ENCODE measurements at regions not wholly inside any gene's neighbourhood (a gene's known extent, or its start where the extent isn't known, plus 50 kb on each side); places are given as distances from the start of the nearest gene placed in this dataset.

GRCh38 chr14:101334656-101335055 lies 226.6 kb upstream of the DIO3 start:
- H3K27ac ChIP-seq, result no peak overlapping the region
- TF ChIP-seq CTCF (conservative IDR thresholded peaks at IDR 0.05) (no peak), ZFX (IDR thresholded peaks at IDR 0.05) (no peak)

- no peak overlapping the region for H3K27ac ChIP-seq
- TF ChIP-seq ZFX (IDR thresholded peaks at IDR 0.05) (no peak), CTCF (conservative IDR thresholded peaks at IDR 0.05) (no peak)
These were observed 226.1 kb upstream of the DIO3 start for GRCh38 chr14:101335061-101335661.

GRCh38 chr14:101336183-101336582 lies 225.1 kb upstream of the DIO3 start:
- no peak overlapping the region for H3K27ac ChIP-seq
- no peak for TF ChIP-seq ZFX (IDR thresholded peaks at IDR 0.05)
- TF ChIP-seq CTCF (conservative IDR thresholded peaks at IDR 0.05), result no peak

DNA sequence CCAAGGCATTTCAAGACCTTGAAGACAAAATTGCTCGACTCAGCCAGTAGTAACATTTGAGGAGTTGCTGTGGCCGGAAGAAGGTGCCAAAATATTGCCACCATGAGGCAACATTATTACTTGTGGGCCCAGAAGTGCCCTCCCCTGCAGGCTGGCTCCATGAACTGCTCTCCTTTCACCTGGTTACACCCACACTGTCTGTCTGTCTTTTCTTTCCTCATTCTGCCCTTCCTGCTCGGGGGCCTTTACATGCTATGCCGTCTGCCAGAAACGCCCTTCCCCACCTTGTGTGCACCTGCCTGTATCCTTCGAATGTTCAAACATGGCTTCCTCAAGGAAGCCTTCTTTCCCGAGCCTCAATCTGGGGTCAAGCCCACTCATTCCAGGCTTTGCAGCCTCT lies 224.2 kb upstream of the DIO3 start:
- H3K27ac ChIP-seq, result no peak overlapping the region
- TF ChIP-seq ZFX (IDR thresholded peaks at IDR 0.05), result no peak
- no peak for TF ChIP-seq CTCF (conservative IDR thresholded peaks at IDR 0.05)

DNA sequence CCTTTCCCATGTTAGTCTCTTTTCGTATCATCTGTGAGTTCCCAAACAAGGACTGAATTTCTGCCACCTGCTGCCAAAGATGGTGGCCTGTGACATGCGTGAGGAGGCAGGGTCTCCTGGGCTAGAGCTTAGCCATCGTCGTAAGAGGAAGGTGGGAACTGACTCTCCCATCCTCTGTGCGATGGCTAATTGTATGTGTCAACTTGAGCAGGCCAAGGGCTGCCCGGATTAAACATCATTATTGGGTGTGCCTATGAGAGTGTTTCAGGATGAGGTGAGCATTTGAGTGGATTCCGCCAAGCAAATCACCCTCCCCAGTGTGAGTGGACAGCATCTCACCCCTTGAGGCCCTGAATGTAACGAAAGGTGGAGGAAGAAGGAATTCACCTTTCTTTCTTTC lies 220.7 kb upstream of the DIO3 start:
- no peak for TF ChIP-seq ZFX (IDR thresholded peaks at IDR 0.05)
- TF ChIP-seq CTCF (conservative IDR thresholded peaks at IDR 0.05), result no peak

DNA sequence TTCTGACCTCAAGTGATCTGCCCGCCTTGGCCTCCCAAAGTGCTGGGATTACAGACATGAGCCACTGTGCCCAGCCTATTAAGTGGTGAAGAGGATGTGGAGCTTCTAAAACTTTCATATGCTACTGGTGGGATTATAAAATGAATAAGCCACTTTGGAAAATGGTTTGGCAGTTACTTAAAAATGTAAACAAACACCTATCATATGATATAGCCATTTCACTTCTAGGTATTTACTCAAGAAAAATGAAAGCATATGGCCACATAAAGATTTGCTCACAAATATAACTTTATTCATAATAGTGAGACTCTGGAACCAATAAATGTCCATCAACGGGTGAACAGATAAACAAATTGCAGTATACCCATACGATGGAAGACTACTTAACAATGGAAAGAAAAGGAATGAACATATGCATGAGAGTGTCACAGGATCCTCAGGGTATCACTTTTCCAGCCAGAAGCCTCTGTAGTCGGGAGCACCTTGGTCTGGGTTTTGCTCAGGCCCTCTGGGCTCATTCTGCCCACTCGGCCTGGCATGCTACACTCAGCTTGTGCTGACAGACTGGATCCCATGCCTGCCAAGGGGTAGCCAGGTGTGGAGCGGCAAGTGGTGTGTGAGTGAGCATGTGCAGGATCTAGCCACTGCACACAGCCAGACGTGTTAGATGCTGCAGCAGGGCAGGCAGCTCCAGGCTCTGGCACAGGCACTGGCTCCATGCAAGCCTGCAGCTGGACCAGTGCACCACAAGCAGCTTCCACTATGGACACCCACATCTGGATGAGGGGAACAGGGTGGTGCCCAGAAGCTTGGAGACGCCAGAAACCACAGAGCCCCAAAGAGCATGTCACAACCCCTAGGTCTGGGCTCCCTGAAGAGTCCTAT lies 213.2 kb upstream of the DIO3 start:
- TF ChIP-seq ZFX (IDR thresholded peaks at IDR 0.05) (no peak), CTCF (conservative IDR thresholded peaks at IDR 0.05) (no peak)
- no peak overlapping the region for H3K27ac ChIP-seq

More for the DNA sequence above, 220.7 kb upstream of the DIO3 start:
- no peak overlapping the region for H3K27ac ChIP-seq

GRCh38 chr14:101349108-101349507 lies 212.2 kb upstream of the DIO3 start:
- no peak overlapping the region for H3K27ac ChIP-seq
- no peak for TF ChIP-seq ZFX (IDR thresholded peaks at IDR 0.05)
- no peak for TF ChIP-seq CTCF (conservative IDR thresholded peaks at IDR 0.05)
